ENCODE measurements at regions not wholly inside any gene's neighbourhood (a gene's known extent, or its start where the extent isn't known, plus 50 kb on each side); places are given as distances from the start of the nearest gene placed in this dataset.

DNA sequence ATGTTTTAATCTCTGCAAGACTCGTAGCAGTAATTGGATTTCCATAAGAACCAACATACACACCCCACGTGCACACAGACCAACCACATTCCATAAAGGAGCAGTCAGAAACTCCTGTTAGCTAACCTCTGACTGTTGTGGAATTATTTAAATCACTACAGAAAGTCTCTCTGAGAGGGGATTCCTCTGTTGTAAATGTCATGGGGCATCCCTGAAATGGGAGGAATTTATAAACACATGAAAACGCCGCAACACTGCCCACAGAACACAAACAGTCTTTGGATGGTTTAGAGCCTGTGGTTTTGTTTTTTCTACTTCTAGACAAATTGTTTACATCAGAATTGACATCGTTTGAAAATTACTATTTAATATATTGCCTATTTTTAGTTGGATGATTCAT is 740.1 kb upstream of the GRM7 start:
- no peaks in the 10 kb centered on the region for H3K36me3 Mint-ChIP-seq (ENCODE audit: low read depth, unreplicated experiment)
- no peak for TF ChIP-seq CTCF (IDR thresholded peaks at IDR 0.05; ENCODE audit: unreplicated experiment)
- no peaks in the 10 kb centered on the region for H3K27me3 Mint-ChIP-seq (ENCODE audit: unreplicated experiment)
- no peaks in the 10 kb centered on the region for H3K4me1 Mint-ChIP-seq (ENCODE audit: unreplicated experiment)
- no peak for DNase-seq (ENCODE audit: low spot score)
- H3K4me3 Mint-ChIP-seq (ENCODE audit: unreplicated experiment) = no peak overlapping the region
- peaks cover 17% of the 10 kb centered on the region for H3K9me3 Mint-ChIP-seq (ENCODE audit: unreplicated experiment)
- no peak overlapping the region for H3K27ac Mint-ChIP-seq (ENCODE audit: unreplicated experiment)

DNA sequence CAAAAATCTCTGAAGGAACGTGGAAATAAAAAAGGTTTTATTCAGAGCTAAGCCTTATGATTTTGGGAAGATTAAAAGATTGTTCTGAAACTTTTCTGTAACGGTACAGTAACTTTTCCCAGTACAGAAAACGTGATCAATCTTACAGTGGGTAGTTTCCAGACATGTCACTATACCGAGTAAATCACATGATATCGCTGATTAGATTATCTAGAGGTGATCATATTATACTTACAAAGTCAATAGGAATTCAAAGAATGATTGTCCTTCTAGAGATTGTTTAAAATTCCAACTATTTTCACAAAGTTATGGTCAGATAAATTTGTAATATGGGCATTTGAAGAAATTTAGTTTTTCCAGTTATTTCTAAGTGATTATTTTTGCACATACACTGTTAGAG is 736.0 kb upstream of the GRM7 start:
- no peaks in the 10 kb centered on the region for H3K27me3 Mint-ChIP-seq (ENCODE audit: unreplicated experiment)
- no peak overlapping the region for H3K4me3 Mint-ChIP-seq (ENCODE audit: unreplicated experiment)
- DNase-seq (ENCODE audit: low spot score) = no peak
- H3K9me3 Mint-ChIP-seq (ENCODE audit: unreplicated experiment) = peaks cover 12% of the 10 kb centered on the region
- H3K36me3 Mint-ChIP-seq (ENCODE audit: low read depth, unreplicated experiment) = no peaks in the 10 kb centered on the region
- H3K4me1 Mint-ChIP-seq (ENCODE audit: unreplicated experiment) = no peaks in the 10 kb centered on the region
- TF ChIP-seq CTCF (IDR thresholded peaks at IDR 0.05; ENCODE audit: unreplicated experiment) = no peak
- H3K27ac Mint-ChIP-seq (ENCODE audit: unreplicated experiment) = no peak overlapping the region

DNA sequence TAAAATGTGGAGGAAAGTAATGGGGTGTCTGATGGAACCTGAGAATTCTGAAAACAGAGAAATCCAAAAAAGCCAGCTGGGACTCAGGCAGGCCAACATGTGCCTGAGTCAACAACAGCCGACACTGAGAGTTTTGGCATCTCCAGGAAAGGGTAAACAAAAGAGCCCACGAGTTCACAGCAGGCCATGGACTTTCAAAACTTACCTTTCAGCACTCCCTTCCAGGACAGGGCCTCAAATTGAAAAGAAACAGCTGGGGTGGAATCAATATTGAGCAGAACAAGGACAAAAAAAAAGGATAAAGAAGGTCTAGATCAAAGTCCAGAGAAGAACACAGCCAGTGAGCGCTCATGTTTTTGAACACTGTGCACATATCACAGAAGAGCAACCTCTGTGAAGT is 735.4 kb upstream of the GRM7 start:
- no peak overlapping the region for H3K27ac Mint-ChIP-seq (ENCODE audit: unreplicated experiment)
- H3K4me3 Mint-ChIP-seq (ENCODE audit: unreplicated experiment) = no peak overlapping the region
- peaks cover 9% of the 10 kb centered on the region for H3K9me3 Mint-ChIP-seq (ENCODE audit: unreplicated experiment)
- no peaks in the 10 kb centered on the region for H3K36me3 Mint-ChIP-seq (ENCODE audit: low read depth, unreplicated experiment)
- DNase-seq (ENCODE audit: low spot score) = no peak
- no peaks in the 10 kb centered on the region for H3K27me3 Mint-ChIP-seq (ENCODE audit: unreplicated experiment)
- TF ChIP-seq CTCF (IDR thresholded peaks at IDR 0.05; ENCODE audit: unreplicated experiment) = no peak
- H3K4me1 Mint-ChIP-seq (ENCODE audit: unreplicated experiment) = no peaks in the 10 kb centered on the region

GRCh38 chr3:6132684-6133432 is 728.1 kb upstream of the GRM7 start:
- DNase-seq (ENCODE audit: low spot score) = no peak
- H3K4me3 Mint-ChIP-seq (ENCODE audit: unreplicated experiment) = no peak overlapping the region
- H3K27ac Mint-ChIP-seq (ENCODE audit: unreplicated experiment) = no peak overlapping the region
- TF ChIP-seq CTCF (IDR thresholded peaks at IDR 0.05; ENCODE audit: unreplicated experiment) = no peak
- no peaks in the 10 kb centered on the region for H3K36me3 Mint-ChIP-seq (ENCODE audit: low read depth, unreplicated experiment)
- H3K4me1 Mint-ChIP-seq (ENCODE audit: unreplicated experiment) = no peaks in the 10 kb centered on the region
- peaks cover 4% of the 10 kb centered on the region for H3K9me3 Mint-ChIP-seq (ENCODE audit: unreplicated experiment)
- peaks cover 2% of the 10 kb centered on the region for H3K27me3 Mint-ChIP-seq (ENCODE audit: unreplicated experiment)

GRCh38 chr3:6142707-6143106 is 718.2 kb upstream of the GRM7 start:
- no peak overlapping the region for H3K4me3 Mint-ChIP-seq (ENCODE audit: unreplicated experiment)
- H3K27me3 Mint-ChIP-seq (ENCODE audit: unreplicated experiment) = no peaks in the 10 kb centered on the region
- no peak for DNase-seq (ENCODE audit: low spot score)
- no peaks in the 10 kb centered on the region for H3K36me3 Mint-ChIP-seq (ENCODE audit: low read depth, unreplicated experiment)
- H3K4me1 Mint-ChIP-seq (ENCODE audit: unreplicated experiment) = no peaks in the 10 kb centered on the region
- peaks cover 5% of the 10 kb centered on the region for H3K9me3 Mint-ChIP-seq (ENCODE audit: unreplicated experiment)
- H3K27ac Mint-ChIP-seq (ENCODE audit: unreplicated experiment) = no peak overlapping the region
- TF ChIP-seq CTCF (IDR thresholded peaks at IDR 0.05; ENCODE audit: unreplicated experiment) = no peak
